Endothelial cell of umbilical vein (primary cell): ENCODE measurements at regions not wholly inside any gene's neighbourhood (a gene's known extent, or its start where the extent isn't known, plus 50 kb on each side); places are given as distances from the start of the nearest gene placed in this dataset.

ENCODE experiments used
- EZH2 ChIP-seq: IDR thresholded peaks from 2 replicates; pipeline ENCODE4 v1.6.1; 2012; ENCODE audit warnings: borderline replicate concordance, low read depth, mild to moderate bottlenecking, moderate library complexity, low read length, inconsistent platforms; ENCODE audit not compliant: severe bottlenecking
- FOS ChIP-seq: IDR thresholded peaks from 2 replicates; pipeline ENCODE4 v1.6.1; 2011; ENCODE audit warnings: mild to moderate bottlenecking, low read length, moderate library complexity, borderline replicate concordance; ENCODE audit not compliant: insufficient read depth
- JUN ChIP-seq: IDR thresholded peaks from 2 replicates; pipeline ENCODE4 v1.6.1; 2011; ENCODE audit warnings: borderline replicate concordance, low read depth; ENCODE audit not compliant: insufficient read length, insufficient read depth
- POLR2A ChIP-seq: IDR thresholded peaks from 2 replicates; pipeline ENCODE4 v1.6.1; 2012; ENCODE audit warnings: low read depth, mild to moderate bottlenecking, control low read depth, low read length
- TF ChIP-seq, protein P1 (sequence below), 2 donors: IDR thresholded peaks; 1 replicate in 1 of 2; 2 replicates in 1 of 2; pipeline ENCODE4 v1.5.1; 2011; ENCODE audit warnings: low read length in 2 of 2, mild to moderate bottlenecking in 2 of 2, moderate library complexity in 2 of 2, control low read depth in 1 of 2, inconsistent platforms in 1 of 2, low read depth in 1 of 2; ENCODE audit not compliant: insufficient read depth in 1 of 2; ENCODE audit errors: extremely low read depth in 1 of 2

DNA sequence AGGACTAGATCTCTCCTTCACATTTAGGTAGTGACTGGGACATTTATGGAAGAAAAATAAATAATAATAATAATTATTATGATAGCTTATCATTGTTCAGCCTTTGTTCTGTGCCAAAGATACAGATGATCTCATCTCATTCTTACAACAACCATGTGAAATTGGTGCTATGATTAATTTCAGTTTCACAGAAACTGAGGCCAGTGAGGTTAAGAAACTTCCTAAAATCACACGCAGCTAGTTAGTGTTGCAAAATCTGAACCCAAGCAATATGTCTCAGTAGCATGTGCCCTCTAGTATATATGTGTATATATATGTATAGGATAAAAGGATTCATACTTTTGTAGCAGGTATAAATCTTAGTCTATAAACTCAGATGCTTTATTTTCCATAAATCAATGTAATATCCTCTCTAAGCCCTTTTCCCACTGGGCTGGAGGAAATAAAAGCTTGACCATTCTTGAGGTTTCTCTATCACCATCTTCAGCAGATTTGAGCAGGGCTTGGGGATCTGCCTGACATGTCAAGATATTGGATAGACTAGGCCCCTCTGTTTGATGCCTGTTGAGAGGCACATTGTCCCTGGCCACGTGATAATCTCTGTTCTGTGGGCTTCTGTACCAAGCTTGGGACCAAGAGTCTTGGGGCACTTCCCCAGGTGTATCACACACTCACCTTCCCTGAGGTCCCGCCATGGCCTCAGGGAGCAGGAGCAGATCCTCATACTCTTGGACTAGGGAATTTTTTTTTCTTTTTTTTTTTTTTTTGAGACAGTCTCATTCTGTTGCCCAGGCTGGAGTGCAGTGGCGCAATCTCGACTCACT, 172.6 kb upstream of the NRP1 start:
- TF ChIP-seq, protein P1, sequence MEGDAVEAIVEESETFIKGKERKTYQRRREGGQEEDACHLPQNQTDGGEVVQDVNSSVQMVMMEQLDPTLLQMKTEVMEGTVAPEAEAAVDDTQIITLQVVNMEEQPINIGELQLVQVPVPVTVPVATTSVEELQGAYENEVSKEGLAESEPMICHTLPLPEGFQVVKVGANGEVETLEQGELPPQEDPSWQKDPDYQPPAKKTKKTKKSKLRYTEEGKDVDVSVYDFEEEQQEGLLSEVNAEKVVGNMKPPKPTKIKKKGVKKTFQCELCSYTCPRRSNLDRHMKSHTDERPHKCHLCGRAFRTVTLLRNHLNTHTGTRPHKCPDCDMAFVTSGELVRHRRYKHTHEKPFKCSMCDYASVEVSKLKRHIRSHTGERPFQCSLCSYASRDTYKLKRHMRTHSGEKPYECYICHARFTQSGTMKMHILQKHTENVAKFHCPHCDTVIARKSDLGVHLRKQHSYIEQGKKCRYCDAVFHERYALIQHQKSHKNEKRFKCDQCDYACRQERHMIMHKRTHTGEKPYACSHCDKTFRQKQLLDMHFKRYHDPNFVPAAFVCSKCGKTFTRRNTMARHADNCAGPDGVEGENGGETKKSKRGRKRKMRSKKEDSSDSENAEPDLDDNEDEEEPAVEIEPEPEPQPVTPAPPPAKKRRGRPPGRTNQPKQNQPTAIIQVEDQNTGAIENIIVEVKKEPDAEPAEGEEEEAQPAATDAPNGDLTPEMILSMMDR (IDR thresholded peaks at IDR 0.05; ENCODE audit: extremely low read depth in 1 of 2, insufficient read depth in 1 of 2, low read depth in 1 of 2, low read length in 2 of 2) = no peak
- TF ChIP-seq JUN (peak; percentile 23), POLR2A (no peak), EZH2 (no peak), FOS (no peak)
